GM04503 (cell line): ENCODE measurements at regions not wholly inside any gene's neighbourhood (a gene's known extent, or its start where the extent isn't known, plus 50 kb on each side); places are given as distances from the start of the nearest gene placed in this dataset.
A peak's percentile ranks its signal among the peaks of the same experiment; 100 is the strongest.
"Not testable (repeated sequence)": the region's sequence is repeated elsewhere in the genome, so short reads cannot be mapped to it uniquely, and the experiment has no call there.

Source experiments
- DNase-seq: peaks from one replicate; pipeline ENCODE4 v3.0.0-alpha.2; 2012; ENCODE audit warnings: low read depth

- no peak for DNase-seq
Measured at GRCh38 chr9:81814401-81814793, 113.8 kb upstream of the SPATA31D4 start.

- DNase-seq = no peak
Measured at GRCh38 chr9:81814794-81815464, 113.3 kb upstream of the SPATA31D4 start.

GRCh38 chr9:81815781-81816180 lies 112.4 kb upstream of the SPATA31D4 start:
- no peak for DNase-seq

GRCh38 chr9:81819155-81819554 lies 109.1 kb upstream of the SPATA31D4 start:
- DNase-seq = no peak

GRCh38 chr9:81819859-81820546 lies 108.2 kb upstream of the SPATA31D4 start:
- peak; percentile 69 for DNase-seq

GRCh38 chr9:81822301-81822865 lies 105.8 kb upstream of the SPATA31D4 start:
- DNase-seq = no peak

- no peak for DNase-seq
Measured at GRCh38 chr9:81822967-81823366, 105.3 kb upstream of the SPATA31D4 start.

GRCh38 chr9:81823672-81824554 lies 104.3 kb upstream of the SPATA31D4 start:
- no peak for DNase-seq

- no peak for DNase-seq
Measured at GRCh38 chr9:81824802-81825730, 103.2 kb upstream of the SPATA31D4 start.

- DNase-seq = no peak
Measured at GRCh38 chr9:81825846-81826516, 102.2 kb upstream of the SPATA31D4 start.

- DNase-seq = no peak
Measured at GRCh38 chr9:81826517-81826906, 101.7 kb upstream of the SPATA31D4 start.

GRCh38 chr9:81827616-81828296 lies 100.5 kb upstream of the SPATA31D4 start:
- no peak for DNase-seq

- no peak for DNase-seq
Measured at GRCh38 chr9:81829195-81829882, 98.9 kb upstream of the SPATA31D4 start.

GRCh38 chr9:81830431-81830830 lies 97.8 kb upstream of the SPATA31D4 start:
- not testable (repeated sequence) for DNase-seq

GRCh38 chr9:81832571-81833285 lies 95.5 kb upstream of the SPATA31D4 start:
- no peak for DNase-seq

- no peak for DNase-seq
Measured at GRCh38 chr9:81833563-81834345, 94.5 kb upstream of the SPATA31D4 start.

- no peak for DNase-seq
Measured at GRCh38 chr9:81841333-81841732, 86.9 kb upstream of the SPATA31D4 start.

- no peak for DNase-seq
Measured at GRCh38 chr9:81844131-81844567, 84.1 kb upstream of the SPATA31D4 start.
